Pulmonary artery endothelial cell (primary cell): ENCODE measurements at regions not wholly inside any gene's neighbourhood (a gene's known extent, or its start where the extent isn't known, plus 50 kb on each side); places are given as distances from the start of the nearest gene placed in this dataset.
"Not testable (repeated sequence)": the region's sequence is repeated elsewhere in the genome, so short reads cannot be mapped to it uniquely, and the experiment has no call there.

Experiments
- DNase-seq: peaks from one replicate; pipeline ENCODE4 v3.0.0-alpha.2; 2011; ENCODE audit warnings: low read depth, low spot score

DNA sequence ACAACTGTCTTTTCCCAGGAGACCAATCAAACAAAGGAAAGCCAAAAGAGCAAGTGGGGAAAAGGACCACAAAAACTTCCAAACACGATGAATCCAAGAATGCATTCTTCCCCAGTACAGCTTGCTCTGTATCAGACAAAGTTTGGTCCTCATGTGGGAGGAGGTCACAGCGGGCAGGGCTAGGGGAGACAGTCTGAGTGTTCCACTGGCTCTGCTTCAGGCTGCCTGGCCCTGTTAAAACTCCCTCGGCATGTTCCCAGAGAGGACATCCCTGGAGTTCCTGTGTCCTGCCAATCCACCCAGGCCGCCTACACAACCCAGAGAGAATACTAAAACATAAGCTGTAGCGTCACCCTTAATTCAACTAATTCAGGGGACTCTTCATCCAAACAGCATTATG lies 415.1 kb upstream of the DYNLRB2 start:
- DNase-seq = no peak

- no peak for DNase-seq
These were observed 417.6 kb upstream of the DYNLRB2 start for GRCh38 chr16:80123189-80123588.

- no peak for DNase-seq
These were observed 418.7 kb upstream of the DYNLRB2 start for GRCh38 chr16:80122115-80122514.

GRCh38 chr16:80121522-80121909 lies 419.3 kb upstream of the DYNLRB2 start:
- DNase-seq = no peak

- DNase-seq = no peak
These were observed 419.8 kb upstream of the DYNLRB2 start for GRCh38 chr16:80120899-80121521.

DNA sequence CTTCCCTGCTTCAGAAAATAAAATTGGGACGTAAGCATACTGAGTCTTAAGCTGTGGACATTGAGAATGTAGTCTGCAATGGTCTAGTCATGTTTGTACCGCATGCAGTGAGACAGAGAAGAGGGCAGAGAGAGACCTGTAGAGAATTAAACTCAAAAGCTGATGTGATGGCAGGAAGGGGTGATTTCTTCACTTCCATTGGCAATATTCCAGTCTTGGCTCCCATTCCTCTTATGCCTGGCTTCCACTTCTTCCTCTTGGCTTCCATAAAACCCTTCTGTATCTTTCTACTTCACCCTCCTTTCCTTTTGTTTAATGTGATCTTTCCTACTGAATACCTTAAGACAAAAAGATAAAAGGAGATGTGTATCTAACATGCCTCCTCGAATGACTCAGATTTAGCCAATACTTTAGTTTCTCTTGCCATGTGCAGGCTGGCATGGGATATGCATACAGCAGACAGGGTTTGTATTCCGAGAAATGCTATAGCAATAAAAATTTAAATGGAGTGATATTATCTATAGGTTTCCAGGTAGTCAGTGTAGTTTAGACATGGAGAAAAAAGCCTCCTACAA lies 423.1 kb upstream of the DYNLRB2 start:
- DNase-seq = no peak

- no peak for DNase-seq
These were observed 424.1 kb upstream of the DYNLRB2 start for GRCh38 chr16:80116711-80117110.

GRCh38 chr16:80114699-80115098 lies 426.1 kb upstream of the DYNLRB2 start:
- DNase-seq = no peak

- DNase-seq = no peak
These were observed 426.8 kb upstream of the DYNLRB2 start for GRCh38 chr16:80113873-80114574.

DNA sequence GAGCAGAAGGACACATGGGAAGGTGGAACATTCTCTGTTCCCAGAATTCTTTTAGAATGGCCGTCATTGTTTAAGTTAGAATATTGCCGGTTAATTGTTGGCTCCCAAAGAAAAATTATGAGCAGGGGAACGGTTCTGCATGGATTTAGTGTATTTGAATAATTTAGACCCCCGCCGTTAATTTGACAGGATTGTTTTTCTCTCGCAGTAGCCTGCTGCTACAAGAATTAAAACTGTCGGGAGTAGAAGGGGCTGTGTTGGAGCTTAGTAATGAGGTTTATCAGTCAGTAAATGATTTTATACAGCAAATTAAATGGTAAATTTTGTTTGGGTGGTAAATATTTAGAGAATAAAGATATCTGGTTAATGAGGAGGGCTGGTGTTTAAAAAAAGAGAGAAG lies 431.2 kb upstream of the DYNLRB2 start:
- no peak for DNase-seq

DNA sequence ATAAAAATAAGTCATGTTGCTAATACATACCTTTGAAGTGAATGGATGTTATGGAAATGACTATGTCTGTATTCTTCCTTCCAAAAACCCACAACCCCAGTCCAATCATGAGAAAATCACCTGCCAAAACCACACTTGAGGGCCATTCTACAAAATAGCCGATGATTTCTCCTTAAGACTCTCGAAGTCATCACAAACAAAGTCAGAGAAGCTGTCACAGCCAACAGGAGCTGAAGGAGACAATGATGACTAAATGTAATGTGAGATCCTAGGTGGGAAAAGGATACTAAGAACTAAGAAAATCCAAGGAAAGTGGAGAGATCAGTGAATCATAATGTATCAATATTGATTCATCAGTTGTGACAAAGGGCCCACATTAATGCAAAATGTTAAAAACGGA lies 432.9 kb upstream of the DYNLRB2 start:
- no peak for DNase-seq

DNA sequence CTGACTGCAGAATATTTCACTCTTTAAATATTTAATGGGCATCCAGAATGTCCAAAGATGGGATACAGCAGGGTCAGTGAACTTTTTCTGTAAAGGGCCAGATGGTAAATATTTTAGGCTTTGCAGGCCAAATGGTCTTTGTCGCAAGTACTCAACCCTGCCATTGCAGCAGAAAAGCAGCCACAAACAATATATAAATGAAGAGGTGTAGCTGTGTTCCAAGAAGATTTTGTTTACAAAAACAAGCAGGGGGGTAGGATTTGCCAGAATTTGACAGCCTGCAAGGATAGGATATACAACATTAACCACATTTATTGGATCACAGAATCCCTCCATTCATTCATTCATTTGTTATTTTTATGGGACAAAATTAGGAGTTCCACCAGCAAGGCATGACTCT lies 435.0 kb upstream of the DYNLRB2 start:
- no peak for DNase-seq

GRCh38 chr16:80105160-80105559 lies 435.6 kb upstream of the DYNLRB2 start:
- DNase-seq = no peak

DNA sequence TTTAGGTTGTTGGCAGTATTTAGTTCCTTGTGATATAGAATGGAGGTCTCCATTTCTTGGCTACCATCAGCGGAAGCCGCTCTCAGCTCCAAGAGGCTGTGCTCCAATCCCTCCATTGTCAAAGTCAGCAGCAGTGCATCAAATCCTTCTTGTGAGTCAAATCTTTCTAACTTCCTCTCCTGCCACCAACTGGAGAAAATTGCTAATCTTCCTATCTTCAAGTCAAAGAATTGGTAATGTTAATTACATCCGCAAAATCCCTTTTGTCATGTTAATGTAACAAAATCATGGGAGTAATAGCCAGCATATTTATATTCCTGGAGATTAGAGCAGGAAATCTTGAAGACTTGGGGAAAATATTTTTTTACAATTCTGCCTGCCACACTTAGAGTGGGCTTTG lies 436.4 kb upstream of the DYNLRB2 start:
- no peak for DNase-seq

DNA sequence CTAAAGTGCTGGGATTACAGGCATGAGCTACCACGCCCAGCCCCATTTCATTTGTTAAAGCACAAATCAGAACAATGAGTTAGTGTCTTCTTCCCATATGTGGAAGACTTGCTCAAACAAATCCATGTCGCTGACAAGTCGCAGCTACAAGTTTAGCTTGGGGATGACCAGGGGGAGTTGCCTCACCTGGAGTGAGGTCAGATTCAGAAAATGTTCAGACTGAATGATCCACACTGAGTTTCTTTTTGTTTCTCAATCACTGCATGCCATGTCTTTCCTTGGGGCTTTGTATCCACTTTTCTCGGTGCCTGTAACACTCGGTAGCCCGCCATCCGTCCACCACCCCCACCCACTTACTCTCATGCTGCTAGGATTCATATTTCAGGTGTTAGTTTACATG lies 437.3 kb upstream of the DYNLRB2 start:
- DNase-seq = no peak

DNA sequence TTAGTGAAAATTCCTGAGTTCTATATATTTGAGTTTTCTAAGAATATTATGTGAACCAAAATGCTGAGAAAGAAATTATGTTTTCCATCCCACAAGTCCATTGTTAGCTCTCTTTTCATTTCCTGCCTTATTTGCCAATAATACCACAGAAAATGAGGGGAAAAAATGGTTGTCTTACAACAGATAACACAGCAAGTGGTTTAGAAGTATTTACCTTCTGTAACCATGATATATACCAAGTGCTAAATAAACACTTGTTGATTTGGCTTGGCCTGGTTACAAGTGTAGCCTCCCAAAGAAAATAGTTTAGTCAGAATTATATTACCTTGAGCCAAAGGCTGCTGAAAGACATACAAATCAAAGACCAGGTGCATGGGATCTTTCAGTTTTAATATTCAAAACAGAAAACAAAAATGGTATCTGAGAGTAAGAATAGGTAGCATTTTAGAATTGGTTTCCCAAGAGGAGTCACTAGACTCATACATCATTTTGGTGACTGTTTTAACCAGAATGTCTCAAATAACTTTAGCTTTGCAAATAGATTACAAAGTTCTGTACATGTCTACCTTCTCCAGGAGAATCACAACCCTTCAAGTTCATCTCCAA lies 439.8 kb upstream of the DYNLRB2 start:
- DNase-seq = no peak

- no peak for DNase-seq
These were observed 440.6 kb upstream of the DYNLRB2 start for GRCh38 chr16:80100186-80100585.

- no peak for DNase-seq
These were observed 443.7 kb upstream of the DYNLRB2 start for GRCh38 chr16:80097098-80097497.

DNA sequence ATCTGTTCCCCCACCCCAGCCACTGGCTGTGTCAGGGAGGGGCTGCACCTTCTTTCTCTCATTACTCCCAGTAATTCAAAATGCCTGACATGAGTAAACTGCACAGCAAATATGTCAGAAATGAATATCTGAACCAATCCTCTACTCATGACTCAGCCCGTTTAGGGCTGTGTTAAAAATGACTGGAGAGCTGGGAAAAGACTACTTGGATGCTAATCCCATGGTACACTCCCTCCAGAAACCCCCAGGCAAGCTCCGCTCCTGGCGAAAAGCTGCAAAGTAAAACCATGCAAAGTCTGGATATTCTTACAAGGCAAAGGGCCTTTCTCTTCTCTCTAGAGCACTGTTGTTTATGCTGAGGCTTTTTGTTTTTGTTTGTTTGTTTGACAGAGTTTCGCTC lies 448.1 kb upstream of the DYNLRB2 start:
- no peak for DNase-seq

GRCh38 chr16:80091453-80091852 lies 449.3 kb upstream of the DYNLRB2 start:
- DNase-seq = not testable (repeated sequence)

DNA sequence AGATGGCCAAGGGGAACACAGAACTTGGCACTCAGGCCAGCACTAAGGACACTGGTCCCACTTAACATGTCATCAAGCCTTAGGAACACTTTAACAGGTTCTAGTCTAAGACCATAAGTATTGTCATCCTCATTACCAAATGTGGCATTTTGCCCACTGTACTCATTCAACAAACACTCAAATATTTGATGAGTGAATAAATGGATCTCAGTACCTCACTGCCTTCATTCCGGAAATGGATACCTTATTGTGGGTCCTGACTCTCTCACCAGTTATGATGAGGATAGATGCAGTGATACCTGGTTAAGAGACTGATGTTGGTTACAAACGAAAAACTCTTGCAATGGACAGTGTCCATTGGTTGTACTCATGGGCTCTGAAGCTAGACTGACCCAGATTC lies 455.2 kb upstream of the DYNLRB2 start:
- no peak for DNase-seq

DNA sequence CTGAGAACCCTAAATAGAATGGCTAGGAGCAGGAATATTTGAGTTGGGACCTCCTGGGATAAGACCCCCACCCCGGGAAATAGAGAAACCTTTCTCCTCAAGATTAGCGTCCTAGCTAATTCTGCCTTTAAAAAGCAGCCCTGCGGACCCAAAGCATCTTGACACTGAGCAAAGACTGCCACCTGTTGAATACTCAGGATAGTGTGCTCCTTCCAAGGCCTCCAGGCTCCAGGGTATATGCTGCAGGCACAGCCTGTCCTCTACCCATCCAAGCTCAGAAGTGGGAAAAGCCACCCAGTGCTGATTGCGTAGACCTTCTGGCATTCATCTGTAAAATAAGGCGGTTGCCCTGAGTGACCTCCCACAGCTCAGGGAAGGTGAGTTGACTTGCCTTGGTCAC lies 456.2 kb upstream of the DYNLRB2 start:
- no peak for DNase-seq

- no peak for DNase-seq
These were observed 456.6 kb upstream of the DYNLRB2 start for GRCh38 chr16:80084163-80084562.
